Mammary epithelial cell (primary cell): ENCODE measurements at regions not wholly inside any gene's neighbourhood (a gene's known extent, or its start where the extent isn't known, plus 50 kb on each side); places are given as distances from the start of the nearest gene placed in this dataset.

Experiments used
- CTCF ChIP-seq, 2 donors: IDR thresholded peaks in 1 of 2; conservative IDR thresholded peaks in 1 of 2; 2 replicates each; pipeline ENCODE4 v1.5.1; 2011 to 2012; ENCODE audit warnings: inconsistent platforms in 2 of 2, low read length in 2 of 2, mild to moderate bottlenecking in 2 of 2, control low read depth in 1 of 2, low read depth in 1 of 2; ENCODE audit not compliant: insufficient read depth in 1 of 2; ENCODE audit errors: extremely low read depth in 1 of 2
- EZH2 ChIP-seq: IDR thresholded peaks from 2 replicates; pipeline ENCODE4 v1.6.1; 2012; ENCODE audit warnings: low read length, inconsistent platforms, borderline replicate concordance

- no peak for TF ChIP-seq EZH2
- TF ChIP-seq CTCF (conservative IDR thresholded peaks at IDR 0.05 in 1 of 2, IDR thresholded peaks at IDR 0.05 in 1 of 2; ENCODE audit: extremely low read depth in 1 of 2, insufficient read depth in 1 of 2, low read depth in 1 of 2, low read length in 2 of 2), result no peak
These were observed 400.2 kb downstream of the QKI start for GRCh38 chr6:163814494-163815364.
